HEK293 (cell line): ENCODE measurements at regions not wholly inside any gene's neighbourhood (a gene's known extent, or its start where the extent isn't known, plus 50 kb on each side); places are given as distances from the start of the nearest gene placed in this dataset.

Experiments used
- ZNF510 ChIP-seq: fragments of 450-650 bp; formaldehyde crosslinking; IDR thresholded peaks from 2 replicates; pipeline ENCODE4 v1.5.1; 2018; ENCODE audit warnings: mild to moderate bottlenecking, missing genetic modification characterization, missing biosample characterization; ENCODE audit not compliant: insufficient replicate concordance
- ZNF660 ChIP-seq: fragments of 450-650 bp; IDR thresholded peaks from 2 replicates; pipeline ENCODE4 v1.5.1; 2018; ENCODE audit warnings: missing biosample characterization, mild to moderate bottlenecking, missing genetic modification characterization
- ZNF776 ChIP-seq: fragments of 450-650 bp; formaldehyde crosslinking; IDR thresholded peaks from 2 replicates; pipeline ENCODE4 v1.5.0; 2017; ENCODE audit warnings: missing biosample characterization, missing genetic modification characterization, borderline replicate concordance
- ZNF777 ChIP-seq: fragments of 450-650 bp; formaldehyde crosslinking; IDR thresholded peaks from 2 replicates; pipeline ENCODE4 v1.5.1; 2017; ENCODE audit warnings: missing biosample characterization, missing genetic modification characterization, borderline replicate concordance
- ZSCAN16 ChIP-seq: fragments of 450-650 bp; formaldehyde crosslinking; IDR thresholded peaks from 2 replicates; pipeline ENCODE4 v1.5.1; 2016; ENCODE audit warnings: missing biosample characterization, missing genetic modification characterization

DNA sequence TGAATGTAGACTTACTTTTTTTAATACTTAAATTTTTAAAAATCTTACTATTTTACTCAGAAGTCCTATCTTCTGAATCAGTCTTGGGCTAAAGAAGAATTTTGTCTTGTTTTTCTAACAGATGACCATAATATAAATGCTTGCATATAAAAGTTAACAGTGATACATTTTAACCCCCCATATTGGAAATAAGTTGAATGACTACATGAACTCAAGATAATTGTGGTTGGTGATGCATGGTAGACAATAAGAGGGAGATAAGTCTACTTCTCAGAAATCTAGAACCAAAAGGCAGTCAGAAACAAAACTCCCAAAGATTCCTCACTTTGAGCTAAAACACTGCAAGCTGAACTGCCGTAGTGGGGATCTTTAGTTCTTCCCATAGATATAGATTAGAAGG is 868.4 kb upstream of the SOX9 start:
- TF ChIP-seq ZNF660 (tag by site-specific recombination) = no peak
- TF ChIP-seq ZSCAN16 (tag by site-specific recombination) = no peak
- no peak for TF ChIP-seq ZNF777 (tag by site-specific recombination)
- no peak for TF ChIP-seq ZNF510 (tag by site-specific recombination)
- no peak for TF ChIP-seq ZNF776
